ENCODE measurements at regions not wholly inside any gene's neighbourhood (a gene's known extent, or its start where the extent isn't known, plus 50 kb on each side); places are given as distances from the start of the nearest gene placed in this dataset.

DNA sequence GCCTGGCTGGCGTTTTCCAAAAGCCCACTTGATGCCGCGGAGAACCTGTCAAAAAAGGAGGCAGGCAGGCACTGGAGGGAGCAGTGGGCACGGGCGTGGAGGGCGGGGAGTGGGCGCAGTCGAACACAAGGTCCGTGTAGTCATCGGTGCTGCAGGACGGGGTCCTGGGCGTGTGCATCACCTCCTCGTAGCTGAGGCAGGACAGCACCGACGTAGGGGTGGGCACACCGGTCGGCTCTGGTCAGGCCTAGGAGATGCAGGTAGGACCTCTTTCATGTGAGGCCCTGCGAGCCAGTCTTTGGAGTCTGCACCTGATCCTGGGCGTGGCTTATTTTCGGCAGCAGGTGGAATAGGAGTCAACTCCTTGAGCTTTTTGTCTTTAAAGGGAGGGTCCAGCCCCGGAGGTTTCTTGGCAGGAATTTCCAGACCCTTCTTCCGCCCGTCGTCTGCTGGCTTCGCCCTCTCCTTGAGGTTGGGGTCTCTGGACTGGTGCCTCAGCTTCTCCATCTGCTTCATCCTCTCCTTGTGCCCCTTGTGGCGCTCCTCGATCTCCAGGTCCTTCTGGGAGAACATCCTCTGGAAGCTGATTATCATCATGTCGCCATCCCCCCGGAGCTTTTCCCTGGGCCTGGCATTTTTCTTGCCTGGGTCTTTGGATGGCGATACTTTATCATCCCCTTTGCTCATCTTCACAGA is 892.5 kb upstream of the LRRTM1 start:
- TF ChIP-seq, protein P1, sequence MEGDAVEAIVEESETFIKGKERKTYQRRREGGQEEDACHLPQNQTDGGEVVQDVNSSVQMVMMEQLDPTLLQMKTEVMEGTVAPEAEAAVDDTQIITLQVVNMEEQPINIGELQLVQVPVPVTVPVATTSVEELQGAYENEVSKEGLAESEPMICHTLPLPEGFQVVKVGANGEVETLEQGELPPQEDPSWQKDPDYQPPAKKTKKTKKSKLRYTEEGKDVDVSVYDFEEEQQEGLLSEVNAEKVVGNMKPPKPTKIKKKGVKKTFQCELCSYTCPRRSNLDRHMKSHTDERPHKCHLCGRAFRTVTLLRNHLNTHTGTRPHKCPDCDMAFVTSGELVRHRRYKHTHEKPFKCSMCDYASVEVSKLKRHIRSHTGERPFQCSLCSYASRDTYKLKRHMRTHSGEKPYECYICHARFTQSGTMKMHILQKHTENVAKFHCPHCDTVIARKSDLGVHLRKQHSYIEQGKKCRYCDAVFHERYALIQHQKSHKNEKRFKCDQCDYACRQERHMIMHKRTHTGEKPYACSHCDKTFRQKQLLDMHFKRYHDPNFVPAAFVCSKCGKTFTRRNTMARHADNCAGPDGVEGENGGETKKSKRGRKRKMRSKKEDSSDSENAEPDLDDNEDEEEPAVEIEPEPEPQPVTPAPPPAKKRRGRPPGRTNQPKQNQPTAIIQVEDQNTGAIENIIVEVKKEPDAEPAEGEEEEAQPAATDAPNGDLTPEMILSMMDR (IDR thresholded peaks at IDR 0.05; ENCODE audit: low read depth, low read length, poor library complexity, severe bottlenecking), result no peak
- TF ChIP-seq EZH2phosphoT487 (IDR thresholded peaks at IDR 0.05; ENCODE audit: borderline replicate concordance, low read length), result no peak

Data from DOHH2 (cell line).